ENCODE measurements at regions not wholly inside any gene's neighbourhood (a gene's known extent, or its start where the extent isn't known, plus 50 kb on each side); places are given as distances from the start of the nearest gene placed in this dataset.
"Not testable (repeated sequence)": the region's sequence is repeated elsewhere in the genome, so short reads cannot be mapped to it uniquely, and the experiment has no call there.

DNA sequence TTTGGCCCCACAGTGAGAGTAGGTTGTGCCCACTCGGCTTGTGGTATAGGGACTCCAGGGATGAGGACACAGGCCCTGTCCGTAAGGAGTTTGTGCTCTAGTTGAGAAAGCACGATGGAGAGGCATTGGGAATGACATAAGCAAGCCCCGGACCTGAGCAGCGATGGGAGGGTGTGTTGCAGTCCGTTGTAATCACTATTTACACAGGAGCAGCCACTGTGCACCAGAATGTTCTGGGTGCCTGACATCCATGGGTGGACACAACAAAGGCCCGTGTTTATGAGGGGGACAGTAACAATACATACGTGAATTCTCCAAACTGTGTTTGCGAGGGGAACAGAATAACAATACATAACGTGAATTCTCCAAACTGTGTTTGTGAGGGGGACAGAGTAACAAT is 86.8 kb downstream of the NPIPB11 start:
- H3K27ac Mint-ChIP-seq: no peak overlapping the region
- peaks cover 9% of the 10 kb centered on the region for H3K4me1 Mint-ChIP-seq
- no peaks in the 10 kb centered on the region for H3K9me3 Mint-ChIP-seq
- H3K27me3 Mint-ChIP-seq: no peaks in the 10 kb centered on the region
- no peaks in the 10 kb centered on the region for H3K36me3 Mint-ChIP-seq (ENCODE audit: low read depth)
- DNase-seq: no peak
- H3K4me3 Mint-ChIP-seq: no peak overlapping the region
- no peak for ATAC-seq

DNA sequence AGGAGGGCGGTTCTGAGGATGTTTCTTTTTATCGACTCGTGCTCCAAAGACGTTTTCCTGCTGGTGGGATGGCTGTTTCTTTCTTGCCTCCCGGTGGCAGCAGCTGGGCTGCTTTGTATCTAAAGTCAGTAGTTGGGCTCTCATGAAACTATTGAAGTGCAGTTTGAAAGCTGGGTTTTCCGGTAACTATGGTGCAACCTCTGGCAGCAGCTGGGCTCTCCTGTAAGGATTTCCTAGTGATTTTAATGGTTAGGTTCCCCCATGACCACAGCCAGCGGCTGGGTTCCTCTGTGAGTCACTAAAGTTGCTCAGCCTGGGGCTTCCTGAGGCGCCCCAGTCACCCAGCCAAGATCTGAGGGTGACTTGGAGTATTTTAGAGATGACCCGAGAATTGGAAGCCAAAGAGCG is 87.9 kb downstream of the NPIPB11 start:
- H3K36me3 Mint-ChIP-seq (ENCODE audit: low read depth); H3K4me3 Mint-ChIP-seq; H3K27me3 Mint-ChIP-seq; H3K9me3 Mint-ChIP-seq; DNase-seq; H3K4me1 Mint-ChIP-seq; H3K27ac Mint-ChIP-seq: not testable (repeated sequence)
- peak; percentile 76 for ATAC-seq

DNA sequence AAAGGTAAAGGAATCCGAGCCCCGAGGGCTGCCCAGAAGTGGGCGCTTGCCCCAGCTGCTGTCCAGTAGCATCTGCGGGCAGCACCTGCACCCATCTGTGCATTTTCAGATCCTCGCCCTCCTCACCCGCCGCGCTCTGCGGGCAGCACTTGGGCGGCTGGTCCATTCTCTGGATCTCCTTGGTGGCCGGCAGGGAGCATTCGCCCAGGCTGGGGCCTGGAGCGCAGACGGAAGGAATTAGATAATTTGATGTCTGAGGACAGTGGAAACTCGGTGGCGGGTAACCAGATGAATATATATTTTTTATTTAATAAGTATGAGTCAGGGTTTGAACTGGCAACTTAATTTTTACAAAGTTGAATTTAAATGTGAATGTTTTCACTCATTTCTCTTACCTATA is 88.5 kb downstream of the NPIPB11 start:
- Mint-ChIP-seq H3K4me3 (no peak overlapping the region), H3K4me1 (peaks cover 6% of the 10 kb centered on the region), H3K27me3 (no peaks in the 10 kb centered on the region), H3K9me3 (no peaks in the 10 kb centered on the region), H3K27ac (no peak overlapping the region), H3K36me3 (ENCODE audit: low read depth) (no peaks in the 10 kb centered on the region)
- DNase-seq: no peak
- ATAC-seq: no peak

DNA sequence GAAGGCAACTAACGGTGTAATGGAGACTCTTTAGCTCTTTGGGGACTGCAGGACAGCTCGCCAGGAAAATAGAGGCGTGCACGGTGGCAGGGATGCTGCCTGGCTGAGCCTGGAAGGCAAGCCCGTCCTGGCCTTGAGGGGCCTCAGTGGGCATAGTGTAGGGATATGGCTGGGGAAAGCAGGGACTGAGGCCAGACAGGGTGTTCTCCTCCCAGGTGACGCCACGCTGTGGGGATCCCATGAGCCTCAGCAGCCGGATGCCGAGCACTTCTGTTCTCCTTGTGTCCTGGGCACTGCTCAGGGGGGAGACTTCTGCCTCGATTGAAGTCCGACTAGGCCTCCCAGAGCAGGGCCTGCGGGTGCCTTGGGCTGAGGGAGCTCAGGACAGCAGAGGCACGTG is 89.2 kb downstream of the NPIPB11 start:
- Mint-ChIP-seq H3K27me3 (no peaks in the 10 kb centered on the region), H3K4me1 (peaks cover 6% of the 10 kb centered on the region), H3K27ac (no peak overlapping the region), H3K36me3 (ENCODE audit: low read depth) (no peaks in the 10 kb centered on the region), H3K9me3 (no peaks in the 10 kb centered on the region), H3K4me3 (no peak overlapping the region)
- ATAC-seq: no peak
- no peak for DNase-seq

DNA sequence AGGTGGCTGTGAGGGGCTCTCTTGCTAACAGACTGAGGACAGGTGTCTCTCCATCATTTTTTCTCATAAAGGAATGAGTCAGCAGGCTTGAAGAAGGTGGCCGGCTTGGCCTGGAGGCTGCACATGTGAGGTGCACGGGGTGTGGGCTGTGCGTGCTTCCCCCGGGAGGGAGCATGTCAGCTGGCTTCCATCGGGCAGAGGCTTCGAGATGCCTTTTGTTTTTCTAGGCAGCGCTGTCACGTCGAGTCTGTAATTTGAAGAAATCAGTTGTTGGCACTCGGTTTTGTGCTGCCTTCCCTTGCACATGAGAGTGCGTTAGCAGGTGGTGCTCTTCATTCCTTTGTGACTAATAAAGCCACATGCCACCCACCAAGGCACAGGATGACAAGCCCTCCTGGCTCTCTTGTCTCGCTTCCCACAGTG is 89.7 kb downstream of the NPIPB11 start:
- peaks cover 6% of the 10 kb centered on the region for H3K4me1 Mint-ChIP-seq
- no peaks in the 10 kb centered on the region for H3K9me3 Mint-ChIP-seq
- no peaks in the 10 kb centered on the region for H3K27me3 Mint-ChIP-seq
- no peak overlapping the region for H3K4me3 Mint-ChIP-seq
- H3K36me3 Mint-ChIP-seq (ENCODE audit: low read depth): no peaks in the 10 kb centered on the region
- DNase-seq: no peak
- no peak for ATAC-seq
- H3K27ac Mint-ChIP-seq: no peak overlapping the region

DNA sequence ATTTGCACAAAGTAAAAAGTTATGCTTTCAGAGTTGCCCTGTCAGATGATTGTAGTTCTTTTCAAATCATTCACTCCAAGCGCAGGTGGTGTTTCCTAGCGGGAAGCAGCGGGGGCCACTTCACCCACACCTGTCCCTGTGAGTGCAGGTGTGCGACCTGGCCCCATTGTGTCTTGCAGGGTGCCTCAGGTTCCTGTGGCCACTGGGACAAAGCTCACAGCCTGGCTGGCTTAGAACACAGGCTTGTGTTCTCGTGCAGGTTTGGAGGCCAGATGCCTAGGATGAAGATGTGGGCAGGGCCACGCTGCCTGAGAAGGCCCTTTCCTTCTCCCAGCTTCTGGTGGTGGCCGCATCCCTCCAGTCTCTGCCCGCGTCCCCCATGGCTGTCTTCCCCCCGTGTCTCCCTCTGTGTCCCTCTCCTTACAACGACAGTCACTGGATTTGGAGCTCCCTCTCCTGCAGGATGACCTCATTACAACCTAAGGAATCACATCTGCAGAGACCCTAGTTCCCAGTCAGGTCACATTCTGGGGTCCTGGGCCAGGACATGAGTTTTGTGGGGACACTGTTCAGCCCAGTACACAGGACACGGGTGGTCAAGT is 90.5 kb downstream of the NPIPB11 start:
- Mint-ChIP-seq H3K4me3 (no peak overlapping the region), H3K27me3 (no peaks in the 10 kb centered on the region), H3K36me3 (ENCODE audit: low read depth) (no peaks in the 10 kb centered on the region), H3K4me1 (peaks cover 6% of the 10 kb centered on the region), H3K9me3 (no peaks in the 10 kb centered on the region), H3K27ac (no peak overlapping the region)
- no peak for ATAC-seq
- no peak for DNase-seq

DNA sequence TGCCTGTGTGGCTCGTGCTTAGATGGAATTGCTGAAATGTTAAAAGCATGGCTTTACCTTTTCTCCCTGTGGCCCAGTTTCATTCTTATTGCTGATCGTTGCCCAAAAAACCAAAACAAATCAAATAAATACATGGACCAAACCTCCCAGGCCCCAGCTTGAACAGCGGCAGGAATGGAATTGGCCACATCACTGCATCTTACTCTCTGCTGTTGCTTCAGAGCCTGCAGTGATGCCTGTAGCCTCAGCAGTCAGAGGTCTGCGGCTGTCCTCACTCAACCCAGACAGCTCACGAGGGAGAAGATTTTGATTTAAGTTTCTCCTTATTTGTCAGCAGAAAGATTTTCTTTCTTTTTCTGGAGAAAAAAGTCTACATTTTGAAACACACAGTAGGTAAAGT is 91.5 kb downstream of the NPIPB11 start:
- Mint-ChIP-seq H3K27me3 (no peaks in the 10 kb centered on the region), H3K36me3 (ENCODE audit: low read depth) (no peaks in the 10 kb centered on the region), H3K4me1 (peaks cover 6% of the 10 kb centered on the region), H3K27ac (no peak overlapping the region), H3K4me3 (no peak overlapping the region), H3K9me3 (no peaks in the 10 kb centered on the region)
- ATAC-seq (no peak), DNase-seq (no peak)

DNA sequence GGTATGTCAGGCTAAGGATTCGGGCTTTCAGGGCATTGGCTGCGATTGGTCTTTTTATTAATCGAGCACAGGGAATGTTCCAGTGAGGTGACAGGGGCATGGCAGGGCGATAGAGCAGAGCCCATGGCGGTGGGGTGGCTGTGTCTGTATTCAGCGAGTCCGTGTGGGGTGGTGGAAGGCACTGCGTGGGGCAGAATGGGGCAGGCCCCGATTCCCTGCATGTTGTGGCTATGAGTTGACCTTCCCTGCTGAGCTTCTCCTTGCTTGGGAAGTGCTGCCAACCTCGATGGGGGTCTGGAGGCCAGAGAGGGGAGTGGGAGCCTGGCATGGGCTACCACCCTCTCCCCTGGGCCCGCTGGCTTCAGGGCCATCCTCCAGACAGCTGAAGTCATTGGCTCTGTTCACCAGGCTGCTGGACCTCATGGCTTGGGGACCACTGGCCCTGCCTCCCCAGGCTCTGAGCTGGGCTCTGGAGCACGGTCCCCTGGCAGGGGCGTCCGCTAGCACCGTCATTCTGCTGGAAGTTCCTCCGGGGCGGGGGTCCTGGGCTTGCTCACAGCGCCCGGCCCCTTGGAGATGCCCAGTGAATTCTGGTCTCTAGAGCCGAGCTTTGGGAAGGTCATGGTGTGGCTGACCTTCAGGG is 92.1 kb downstream of the NPIPB11 start:
- no peaks in the 10 kb centered on the region for H3K27me3 Mint-ChIP-seq
- H3K27ac Mint-ChIP-seq: no peak overlapping the region
- DNase-seq (no peak), ATAC-seq (no peak)
- peaks cover 6% of the 10 kb centered on the region for H3K4me1 Mint-ChIP-seq
- no peak overlapping the region for H3K4me3 Mint-ChIP-seq
- H3K9me3 Mint-ChIP-seq: no peaks in the 10 kb centered on the region
- H3K36me3 Mint-ChIP-seq (ENCODE audit: low read depth): no peaks in the 10 kb centered on the region

DNA sequence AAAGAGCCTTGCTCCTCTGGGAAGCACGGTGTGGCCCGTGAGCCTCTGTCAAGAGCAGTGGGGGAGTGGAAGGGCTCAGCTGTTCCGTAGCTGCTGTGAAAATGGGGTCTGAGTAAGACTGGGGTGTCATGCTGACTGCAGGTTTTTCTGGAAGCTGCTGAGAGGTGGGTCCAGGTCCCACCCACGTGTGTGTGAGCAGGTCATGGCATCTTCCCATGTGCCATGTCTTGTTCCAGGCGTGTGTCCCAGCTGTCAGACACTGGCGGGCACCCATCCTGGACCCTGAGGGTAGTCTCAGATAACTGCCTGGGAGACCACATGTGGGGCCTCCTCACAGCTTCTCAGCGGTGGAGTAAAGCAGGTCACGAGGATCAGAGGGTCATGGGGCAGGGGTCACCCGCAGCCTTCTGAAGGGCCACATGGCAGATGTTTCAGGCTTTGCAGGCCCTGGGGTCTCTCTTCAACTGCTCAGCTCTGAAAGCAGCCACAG is 92.9 kb downstream of the NPIPB11 start:
- no peak overlapping the region for H3K27ac Mint-ChIP-seq
- DNase-seq: no peak
- peaks cover 3% of the 10 kb centered on the region for H3K4me1 Mint-ChIP-seq
- no peaks in the 10 kb centered on the region for H3K36me3 Mint-ChIP-seq (ENCODE audit: low read depth)
- no peak overlapping the region for H3K4me3 Mint-ChIP-seq
- no peaks in the 10 kb centered on the region for H3K27me3 Mint-ChIP-seq
- H3K9me3 Mint-ChIP-seq: no peaks in the 10 kb centered on the region
- no peak for ATAC-seq

DNA sequence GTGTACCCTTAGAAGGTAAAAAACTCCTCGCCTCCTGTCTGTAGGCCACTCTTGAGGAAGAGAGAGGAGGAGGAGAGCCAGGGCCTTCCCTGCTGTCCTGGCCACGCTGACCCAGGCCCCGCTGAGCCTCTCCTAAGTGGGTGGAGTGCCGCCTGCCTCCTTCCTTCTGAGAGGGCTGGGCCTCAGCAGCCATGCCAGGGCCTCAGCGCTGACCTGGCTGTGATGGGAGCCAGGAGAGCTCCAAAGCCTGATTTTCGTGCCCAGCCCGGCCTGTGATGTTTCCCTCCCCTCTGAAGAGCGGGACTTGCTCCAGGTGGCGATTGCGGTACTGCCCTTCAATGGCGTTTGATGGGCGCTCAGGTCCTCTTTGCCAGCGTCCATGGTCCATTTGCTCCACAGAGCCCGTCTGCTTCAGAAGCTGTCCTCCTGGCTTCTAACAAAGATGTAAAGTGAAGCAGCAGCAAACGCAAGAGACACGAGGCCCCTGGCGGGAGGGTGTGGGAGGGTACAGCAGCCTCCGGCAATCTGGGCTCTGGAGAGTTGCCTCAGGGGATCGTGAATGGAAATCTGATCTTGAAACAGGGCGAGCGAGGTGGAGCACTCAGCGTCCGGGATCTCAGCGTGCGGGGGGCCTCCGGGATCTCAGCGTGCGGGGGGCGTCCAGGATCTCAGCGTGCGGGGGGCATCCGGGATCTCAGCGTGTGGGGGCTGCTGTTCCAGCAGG is 93.5 kb downstream of the NPIPB11 start:
- no peak overlapping the region for H3K4me3 Mint-ChIP-seq
- H3K27ac Mint-ChIP-seq: no peak overlapping the region
- H3K4me1 Mint-ChIP-seq: no peaks in the 10 kb centered on the region
- DNase-seq: no peak
- no peaks in the 10 kb centered on the region for H3K9me3 Mint-ChIP-seq
- no peak for ATAC-seq
- H3K36me3 Mint-ChIP-seq (ENCODE audit: low read depth): no peaks in the 10 kb centered on the region
- no peaks in the 10 kb centered on the region for H3K27me3 Mint-ChIP-seq

DNA sequence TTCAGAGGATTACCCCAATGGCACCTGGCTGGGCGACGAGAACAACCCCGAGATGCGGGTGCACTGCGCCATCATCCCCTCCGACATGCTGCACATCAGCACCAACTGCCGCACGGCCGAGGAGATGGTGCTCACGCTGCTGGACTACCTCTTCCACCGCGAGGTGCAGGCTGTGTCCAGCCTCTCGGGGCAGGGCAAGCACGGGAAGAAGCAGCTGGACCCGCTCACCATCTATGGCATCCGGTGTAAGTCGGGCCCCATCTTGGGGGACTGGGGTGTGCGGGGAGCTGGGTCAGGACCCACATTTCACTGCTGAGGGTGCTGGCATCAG is 94.2 kb downstream of the NPIPB11 start:
- not testable (repeated sequence) for H3K4me3 Mint-ChIP-seq; H3K27me3 Mint-ChIP-seq; H3K4me1 Mint-ChIP-seq; H3K36me3 Mint-ChIP-seq (ENCODE audit: low read depth); H3K27ac Mint-ChIP-seq; ATAC-seq; H3K9me3 Mint-ChIP-seq; DNase-seq

DNA sequence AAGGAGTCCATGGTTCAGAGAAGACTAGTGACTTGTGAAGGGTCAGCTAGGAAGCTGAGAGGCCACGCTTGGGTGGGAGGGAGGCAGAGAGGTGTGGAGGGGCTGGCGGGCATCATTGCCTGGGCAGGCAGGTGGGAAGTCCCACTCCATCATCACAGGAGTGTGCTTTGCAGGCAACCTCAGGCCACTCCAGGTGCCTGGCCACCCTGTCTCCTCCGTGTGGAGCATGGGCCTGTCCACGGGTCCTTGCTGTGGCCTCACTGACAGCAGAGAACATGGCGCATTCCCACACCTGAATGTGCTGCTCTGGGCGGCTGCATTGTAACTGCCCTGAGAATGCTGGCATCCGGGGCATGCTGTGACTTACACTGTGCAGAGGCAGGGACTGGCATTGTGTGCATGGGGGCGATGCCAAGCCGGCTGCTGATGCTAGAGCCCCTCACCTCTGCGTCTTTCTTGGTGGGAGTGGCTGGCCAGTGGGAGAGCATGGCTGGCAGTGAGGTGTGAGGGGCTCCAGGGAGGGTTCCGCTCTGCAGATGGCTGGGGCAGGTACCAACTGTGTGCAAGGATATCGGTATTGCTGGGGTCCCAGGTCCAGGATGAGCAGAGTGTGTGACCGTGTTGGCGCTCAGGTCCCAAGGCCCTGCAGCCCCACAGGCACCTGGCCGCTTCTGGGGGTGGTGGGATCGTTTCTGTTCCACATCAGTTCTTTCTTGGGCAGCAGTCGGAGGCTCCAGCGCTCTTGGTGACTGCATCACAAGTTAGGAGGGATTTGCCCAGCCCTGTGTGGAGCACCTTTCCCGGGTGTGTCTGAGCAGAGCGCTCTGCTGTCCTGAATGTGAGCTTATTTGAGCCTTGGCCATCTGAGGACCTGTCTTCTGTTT is 94.8 kb downstream of the NPIPB11 start:
- ATAC-seq (no peak), DNase-seq (no peak)
- Mint-ChIP-seq H3K36me3 (ENCODE audit: low read depth) (no peaks in the 10 kb centered on the region), H3K4me3 (no peak overlapping the region), H3K27me3 (no peaks in the 10 kb centered on the region), H3K27ac (no peak overlapping the region), H3K4me1 (no peaks in the 10 kb centered on the region), H3K9me3 (no peaks in the 10 kb centered on the region)

DNA sequence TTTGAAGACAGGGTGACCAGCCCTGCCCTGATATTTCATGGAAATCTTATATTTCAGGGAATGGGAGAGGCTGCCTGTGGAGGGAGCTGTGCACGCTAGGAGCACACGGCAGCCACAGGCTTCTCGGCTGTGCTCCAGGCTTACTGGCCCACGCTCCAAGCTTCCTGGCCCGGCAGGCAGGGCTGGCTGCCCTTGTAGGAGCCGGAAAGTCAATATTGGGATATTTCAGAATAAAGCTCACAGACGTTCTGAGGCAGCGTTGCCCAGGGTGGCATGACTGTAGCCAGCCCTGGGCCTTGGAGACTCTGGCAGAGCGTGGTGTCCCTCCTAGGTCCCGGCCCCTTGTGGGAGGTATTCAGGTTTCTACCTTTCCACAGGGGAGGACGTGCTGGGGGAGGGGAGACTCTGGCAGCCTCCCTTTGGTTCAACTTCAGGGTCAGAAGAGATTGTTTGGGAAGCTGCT is 95.6 kb downstream of the NPIPB11 start:
- H3K4me3 Mint-ChIP-seq: no peak overlapping the region
- no peaks in the 10 kb centered on the region for H3K27me3 Mint-ChIP-seq
- ATAC-seq (no peak), DNase-seq (no peak)
- no peak overlapping the region for H3K27ac Mint-ChIP-seq
- H3K4me1 Mint-ChIP-seq: no peaks in the 10 kb centered on the region
- no peaks in the 10 kb centered on the region for H3K9me3 Mint-ChIP-seq
- no peaks in the 10 kb centered on the region for H3K36me3 Mint-ChIP-seq (ENCODE audit: low read depth)

DNA sequence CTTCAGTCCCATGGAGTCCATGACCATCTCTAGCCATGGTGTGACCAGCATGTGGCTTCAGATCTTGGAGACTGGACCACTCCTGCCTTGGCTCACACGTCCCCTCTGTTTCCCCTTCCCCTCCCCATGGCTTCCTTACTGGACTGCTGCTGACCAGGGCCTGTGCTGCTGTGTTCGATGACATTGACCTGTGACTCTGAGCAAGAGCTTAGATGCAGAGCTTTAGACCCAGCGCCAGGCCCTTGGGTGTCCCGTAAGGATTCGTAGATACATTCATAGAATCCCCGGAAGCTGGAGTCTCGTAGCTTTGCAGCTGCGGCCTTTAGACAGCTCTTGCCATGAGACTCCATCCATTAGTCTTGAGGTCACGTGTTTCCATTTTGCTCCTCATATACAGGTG is 96.3 kb downstream of the NPIPB11 start:
- H3K36me3 Mint-ChIP-seq (ENCODE audit: low read depth); H3K4me3 Mint-ChIP-seq; DNase-seq; H3K4me1 Mint-ChIP-seq; H3K9me3 Mint-ChIP-seq; H3K27ac Mint-ChIP-seq; H3K27me3 Mint-ChIP-seq; ATAC-seq: not testable (repeated sequence)
